Hepatocyte (in vitro differentiated cells): ENCODE measurements at regions not wholly inside any gene's neighbourhood (a gene's known extent, or its start where the extent isn't known, plus 50 kb on each side); places are given as distances from the start of the nearest gene placed in this dataset.

Source experiments
- DNase-seq: peaks from one replicate; pipeline ENCODE4 v3.0.0-alpha.2; 2016; ENCODE audit warnings: low spot score
- H2AFZ ChIP-seq: fragments of 200-600 bp; sonication (generic); 2 replicates; pipeline ENCODE4 v1.6.0; 2016; ENCODE audit warnings: antibody characterized with exemption, mild to moderate bottlenecking
- H3K27ac ChIP-seq: fragments of 200-600 bp; sonication (generic); 2 replicates; pipeline ENCODE4 v1.5.1; 2016; ENCODE audit warnings: mild to moderate bottlenecking
- H3K27me3 ChIP-seq: fragments of 200-600 bp; sonication (generic); 2 replicates; pipeline ENCODE4 v1.6.1; 2016
- H3K36me3 ChIP-seq: fragments of 200-600 bp; sonication (generic); replicated peaks from 2 replicates; pipeline ENCODE4 v1.5.1; 2016; ENCODE audit warnings: low read depth; ENCODE audit not compliant: insufficient read depth
- H3K4me1 ChIP-seq: fragments of 200-600 bp; sonication (generic); 2 replicates; pipeline ENCODE4 v1.5.1; 2016; ENCODE audit warnings: mild to moderate bottlenecking, moderate library complexity; ENCODE audit not compliant: insufficient read depth
- H3K4me2 ChIP-seq: fragments of 200-600 bp; sonication (generic); 2 replicates; pipeline ENCODE4 v1.6.0; 2016
- H3K4me3 ChIP-seq: fragments of 200-600 bp; sonication (generic); 2 replicates; pipeline ENCODE4 v1.5.1; 2016; ENCODE audit warnings: mild to moderate bottlenecking
- H3K79me2 ChIP-seq: fragments of 200-600 bp; sonication (generic); 2 replicates; pipeline ENCODE4 v1.6.0; 2017; ENCODE audit warnings: mild to moderate bottlenecking
- H3K9me2 ChIP-seq: fragments of 200-600 bp; sonication (generic); replicated peaks from 2 replicates; pipeline ENCODE4 v1.6.0; 2017; ENCODE audit warnings: mild to moderate bottlenecking; ENCODE audit not compliant: insufficient read depth
- H3K9me3 ChIP-seq: fragments of 200-600 bp; sonication (generic); 2 replicates; pipeline ENCODE4 v1.5.1; 2016; ENCODE audit warnings: low read depth, mild to moderate bottlenecking
- H4K20me1 ChIP-seq: fragments of 200-600 bp; sonication (generic); 2 replicates; pipeline ENCODE4 v1.6.0; 2016; ENCODE audit warnings: mild to moderate bottlenecking; ENCODE audit not compliant: insufficient read depth, poor library complexity, severe bottlenecking
- CTCF ChIP-seq: fragments of 200-600 bp; sonication (generic); IDR thresholded peaks from 2 replicates; pipeline ENCODE4 v1.5.1; 2016; ENCODE audit warnings: antibody characterized with exemption, mild to moderate bottlenecking; ENCODE audit not compliant: poor library complexity
- EZH2 ChIP-seq: fragments of 200-600 bp; sonication (generic); IDR thresholded peaks from 2 replicates; pipeline ENCODE4 v1.6.1; 2016; ENCODE audit warnings: antibody characterized with exemption, mild to moderate bottlenecking, borderline replicate concordance
- EZH2phosphoT487 ChIP-seq: fragments of 200-600 bp; sonication (generic); IDR thresholded peaks from one replicate; pipeline ENCODE4 v1.6.1; 2018; ENCODE audit warnings: antibody characterized with exemption, mild to moderate bottlenecking, low read depth, moderate library complexity; ENCODE audit not compliant: unreplicated experiment, severe bottlenecking
- WGBS: methylation state at CpG from one replicate; pipeline ENCODE4 v1.1.6; 2016; ENCODE audit warnings: low lambda C conversion rate; ENCODE audit errors: missing lambda C conversion rate; 5-methylcytosine and 5-hydroxymethylcytosine counted together

GRCh38 chr7:35398518-35398917 lies 144.6 kb upstream of the TBX20 start:
- no peaks in the 10 kb centered on the region for H3K4me1 ChIP-seq
- TF ChIP-seq EZH2phosphoT487 (no peak), EZH2 (no peak), CTCF (no peak)
- no peaks in the 10 kb centered on the region for H3K79me2 ChIP-seq
- H2AFZ ChIP-seq = no peak overlapping the region
- H3K4me3 ChIP-seq = no peak overlapping the region
- no peak overlapping the region for H3K27ac ChIP-seq
- no peak for DNase-seq
- WGBS = 64% methylated on average over 4 of the region's 4 CpGs
- H4K20me1 ChIP-seq = no peaks in the 10 kb centered on the region
- H3K9me3 ChIP-seq = no peaks in the 10 kb centered on the region
- no peaks in the 10 kb centered on the region for H3K9me2 ChIP-seq
- H3K4me2 ChIP-seq = no peak overlapping the region
- H3K27me3 ChIP-seq = no peaks in the 10 kb centered on the region
- H3K36me3 ChIP-seq = no peaks in the 10 kb centered on the region

DNA sequence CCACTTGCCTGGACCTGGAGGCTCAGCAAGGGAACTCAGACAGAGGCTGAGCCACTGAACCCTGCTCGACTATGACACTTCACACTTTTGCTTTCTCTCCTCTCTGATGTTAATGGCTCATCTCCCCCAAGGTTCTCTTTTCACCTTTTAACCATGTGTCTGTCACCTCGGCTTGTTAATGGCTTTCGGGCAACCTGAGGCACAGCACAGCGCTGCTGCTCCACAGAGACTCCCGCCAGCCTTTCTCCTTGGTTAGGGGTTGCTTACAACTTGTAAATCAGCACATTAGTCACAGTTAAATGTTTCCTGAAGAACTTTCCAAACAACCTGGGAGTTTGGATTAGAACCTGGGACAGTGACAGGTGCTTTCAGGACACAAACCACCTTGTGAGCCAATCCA lies 136.2 kb upstream of the TBX20 start:
- Histone ChIP-seq H3K9me2 (no peaks in the 10 kb centered on the region), H4K20me1 (no peaks in the 10 kb centered on the region), H3K4me1 (no peaks in the 10 kb centered on the region), H3K4me2 (no peak overlapping the region), H3K27me3 (no peaks in the 10 kb centered on the region), H3K79me2 (no peaks in the 10 kb centered on the region), H3K36me3 (no peaks in the 10 kb centered on the region), H2AFZ (no peak overlapping the region), H3K4me3 (no peak overlapping the region), H3K9me3 (no peaks in the 10 kb centered on the region), H3K27ac (no peak overlapping the region)
- WGBS = 78% methylated on average over 5 of the region's 5 CpGs
- no peak for TF ChIP-seq EZH2
- no peak for TF ChIP-seq CTCF
- TF ChIP-seq EZH2phosphoT487 = no peak
- DNase-seq = no peak

GRCh38 chr7:35389636-35390035 lies 135.7 kb upstream of the TBX20 start:
- Histone ChIP-seq H3K4me2 (no peak overlapping the region), H3K4me1 (no peaks in the 10 kb centered on the region), H3K36me3 (no peaks in the 10 kb centered on the region), H3K9me2 (no peaks in the 10 kb centered on the region), H3K4me3 (no peak overlapping the region), H3K27me3 (no peaks in the 10 kb centered on the region), H2AFZ (no peak overlapping the region), H3K27ac (no peak overlapping the region), H4K20me1 (no peaks in the 10 kb centered on the region), H3K9me3 (no peaks in the 10 kb centered on the region), H3K79me2 (no peaks in the 10 kb centered on the region)
- WGBS = 89% methylated on average over 3 of the region's 3 CpGs
- TF ChIP-seq CTCF = no peak
- TF ChIP-seq EZH2 = no peak
- TF ChIP-seq EZH2phosphoT487 = no peak
- no peak for DNase-seq
